ENCODE measurements at regions not wholly inside any gene's neighbourhood (a gene's known extent, or its start where the extent isn't known, plus 50 kb on each side); places are given as distances from the start of the nearest gene placed in this dataset.

GRCh38 chr6:9634776-9635175 lies 780.1 kb downstream of the TFAP2A start:
- TF ChIP-seq REST (IDR thresholded peaks at IDR 0.05; ENCODE audit: insufficient read depth in 1 of 2, low read depth in 2 of 2, low read length in 2 of 2), result no peak

GRCh38 chr6:9632026-9632425 lies 782.8 kb downstream of the TFAP2A start:
- TF ChIP-seq TAF1 (IDR thresholded peaks at IDR 0.05; ENCODE audit: borderline replicate concordance, insufficient read depth, low read length) (no peak), POLR2AphosphoS5 (IDR thresholded peaks at IDR 0.05; ENCODE audit: low read depth, low read length) (no peak), REST (IDR thresholded peaks at IDR 0.05; ENCODE audit: insufficient read depth in 1 of 2, low read depth in 2 of 2, low read length in 2 of 2) (no peak), SIN3A (IDR thresholded peaks at IDR 0.05; ENCODE audit: borderline replicate concordance, insufficient read depth, low read length) (no peak), FOXP2 (optimal IDR thresholded peaks at IDR 0.05; ENCODE audit: borderline replicate concordance, extremely low read depth, extremely low read length, insufficient read depth) (no peak)

DNA sequence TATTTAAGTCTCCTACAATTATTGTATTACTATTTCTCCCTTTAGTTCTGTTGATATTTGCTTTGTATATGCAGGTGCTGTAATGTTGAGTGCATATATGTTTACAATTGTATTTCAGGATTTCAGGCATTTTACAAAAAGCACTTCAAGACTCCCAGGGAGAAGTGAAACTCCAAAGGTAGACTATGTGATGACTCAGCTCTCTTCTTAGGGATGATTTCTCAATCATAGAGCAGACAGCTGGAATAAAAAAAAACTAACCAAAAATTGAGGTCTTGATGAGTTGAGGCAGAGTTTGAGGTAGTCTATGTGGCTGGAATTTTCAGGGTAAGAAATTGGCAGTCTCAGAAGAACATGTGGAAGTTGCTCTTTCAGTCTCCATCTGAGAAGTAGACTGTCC lies 786.1 kb downstream of the TFAP2A start:
- no peak for TF ChIP-seq SIN3A (IDR thresholded peaks at IDR 0.05; ENCODE audit: borderline replicate concordance, insufficient read depth, low read length)
- TF ChIP-seq POLR2AphosphoS5 (IDR thresholded peaks at IDR 0.05; ENCODE audit: low read depth, low read length), result no peak
- TF ChIP-seq FOXP2 (optimal IDR thresholded peaks at IDR 0.05; ENCODE audit: borderline replicate concordance, extremely low read depth, extremely low read length, insufficient read depth), result no peak
- TF ChIP-seq REST (IDR thresholded peaks at IDR 0.05; ENCODE audit: insufficient read depth in 1 of 2, low read depth in 2 of 2, low read length in 2 of 2), result no peak
- no peak for TF ChIP-seq TAF1 (IDR thresholded peaks at IDR 0.05; ENCODE audit: borderline replicate concordance, insufficient read depth, low read length)

DNA sequence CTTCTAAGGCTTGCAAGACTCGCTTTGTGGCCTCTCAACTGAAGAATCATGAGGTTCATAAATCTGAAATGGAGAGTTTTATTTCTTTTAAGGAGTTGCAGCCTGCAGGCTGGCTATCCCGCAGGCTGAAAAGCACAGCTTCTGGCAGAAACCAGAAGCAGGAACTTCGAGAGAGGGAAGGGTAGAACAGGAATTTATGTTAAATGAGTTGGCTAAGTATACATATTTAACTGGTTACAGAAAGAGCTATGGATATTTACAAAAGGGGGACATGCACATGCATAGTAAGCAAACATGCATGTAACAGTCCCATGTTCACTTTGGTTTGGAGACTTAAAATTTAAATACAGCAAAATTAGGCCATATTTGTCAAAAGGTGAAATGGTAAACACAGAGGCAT lies 787.0 kb downstream of the TFAP2A start:
- TF ChIP-seq TAF1 (IDR thresholded peaks at IDR 0.05; ENCODE audit: borderline replicate concordance, insufficient read depth, low read length) (no peak), FOXP2 (optimal IDR thresholded peaks at IDR 0.05; ENCODE audit: borderline replicate concordance, extremely low read depth, extremely low read length, insufficient read depth) (no peak), REST (IDR thresholded peaks at IDR 0.05; ENCODE audit: insufficient read depth in 1 of 2, low read depth in 2 of 2, low read length in 2 of 2) (no peak), SIN3A (IDR thresholded peaks at IDR 0.05; ENCODE audit: borderline replicate concordance, insufficient read depth, low read length) (no peak), POLR2AphosphoS5 (IDR thresholded peaks at IDR 0.05; ENCODE audit: low read depth, low read length) (no peak)

GRCh38 chr6:9623985-9624384 lies 790.9 kb downstream of the TFAP2A start:
- no peak for TF ChIP-seq SIN3A (IDR thresholded peaks at IDR 0.05; ENCODE audit: borderline replicate concordance, insufficient read depth, low read length)
- no peak for TF ChIP-seq TAF1 (IDR thresholded peaks at IDR 0.05; ENCODE audit: borderline replicate concordance, insufficient read depth, low read length)
- TF ChIP-seq POLR2AphosphoS5 (IDR thresholded peaks at IDR 0.05; ENCODE audit: low read depth, low read length), result no peak
- TF ChIP-seq REST (IDR thresholded peaks at IDR 0.05; ENCODE audit: insufficient read depth in 1 of 2, low read depth in 2 of 2, low read length in 2 of 2), result no peak
- TF ChIP-seq FOXP2 (optimal IDR thresholded peaks at IDR 0.05; ENCODE audit: borderline replicate concordance, extremely low read depth, extremely low read length, insufficient read depth), result no peak

Measured in PFSK-1 (cell line).